ENCODE measurements at regions not wholly inside any gene's neighbourhood (a gene's known extent, or its start where the extent isn't known, plus 50 kb on each side); places are given as distances from the start of the nearest gene placed in this dataset.

- TF ChIP-seq TCF12 (IDR thresholded peaks at IDR 0.05) (no peak), TCF12 (CRISPR knock-in tag; IDR thresholded peaks at IDR 0.05) (no peak), CCDC6 (CRISPR knock-in tag; IDR thresholded peaks at IDR 0.05) (no peak), MYPOP (CRISPR knock-in tag; IDR thresholded peaks at IDR 0.05) (no peak), RFX3 (CRISPR knock-in tag; IDR thresholded peaks at IDR 0.05) (no peak), HCFC1 (IDR thresholded peaks at IDR 0.05; ENCODE audit: low read depth, low read length) (no peak), ZNF710 (CRISPR knock-in tag; IDR thresholded peaks at IDR 0.05; ENCODE audit: borderline replicate concordance) (no peak), ZNF124 (CRISPR knock-in tag; IDR thresholded peaks at IDR 0.05) (no peak), RAD21 (CRISPR knock-in tag; IDR thresholded peaks at IDR 0.05) (no peak), ZNF550 (CRISPR knock-in tag; IDR thresholded peaks at IDR 0.05; ENCODE audit: borderline replicate concordance) (no peak), ZNF343 (CRISPR knock-in tag; IDR thresholded peaks at IDR 0.05) (no peak), ZMAT5 (CRISPR knock-in tag; IDR thresholded peaks at IDR 0.05; ENCODE audit: borderline replicate concordance, low read depth) (no peak), ZNF10 (CRISPR knock-in tag; IDR thresholded peaks at IDR 0.05; ENCODE audit: borderline replicate concordance, low read depth) (no peak), SMAD9 (CRISPR knock-in tag; IDR thresholded peaks at IDR 0.05) (no peak)
Measured at GRCh38 chr10:31142026-31142425, 110.4 kb upstream of the ZNF438 start (continued).
